GM23248 (cell line): ENCODE measurements at regions not wholly inside any gene's neighbourhood (a gene's known extent, or its start where the extent isn't known, plus 50 kb on each side); places are given as distances from the start of the nearest gene placed in this dataset.

ENCODE experiments used
- DNase-seq: peaks from one replicate; pipeline ENCODE4 v3.0.0-alpha.2; 2015
- H2AFZ ChIP-seq: fragments of 200-600 bp; sonication (generic); 2 replicates; pipeline ENCODE4 v1.6.1; 2016; ENCODE audit warnings: antibody characterized with exemption
- H3F3A ChIP-seq: fragments of 200-600 bp; sonication (generic); 2 replicates; pipeline ENCODE4 v1.6.1; 2016; ENCODE audit warnings: mild to moderate bottlenecking, antibody characterized with exemption, mixed run types; ENCODE audit not compliant: insufficient read depth
- H3K27ac ChIP-seq: fragments of 200-600 bp; sonication (generic); 2 replicates; pipeline ENCODE4 v1.5.1; 2016; ENCODE audit warnings: mild to moderate bottlenecking
- H3K27me3 ChIP-seq: fragments of 200-600 bp; sonication (generic); replicated peaks from 2 replicates; pipeline ENCODE4 v1.6.1; 2016; ENCODE audit warnings: mild to moderate bottlenecking; ENCODE audit not compliant: insufficient read depth
- H3K36me3 ChIP-seq: fragments of 200-600 bp; sonication (generic); 2 replicates; pipeline ENCODE4 v1.6.1; 2016; ENCODE audit warnings: low read depth, mild to moderate bottlenecking
- H3K4me1 ChIP-seq: fragments of 200-600 bp; sonication (generic); 2 replicates; pipeline ENCODE4 v1.6.1; 2016; ENCODE audit warnings: mild to moderate bottlenecking; ENCODE audit not compliant: insufficient read depth
- H3K4me2 ChIP-seq: fragments of 200-600 bp; sonication (generic); one replicate; pipeline ENCODE4 v1.6.1; 2016; ENCODE audit warnings: mild to moderate bottlenecking; ENCODE audit not compliant: unreplicated experiment
- H3K4me3 ChIP-seq: fragments of 200-600 bp; sonication (generic); 2 replicates; pipeline ENCODE4 v1.5.1; 2016; ENCODE audit warnings: mild to moderate bottlenecking
- H3K79me2 ChIP-seq: fragments of 200-600 bp; sonication (generic); 2 replicates; pipeline ENCODE4 v1.6.1; 2016; ENCODE audit warnings: mild to moderate bottlenecking; ENCODE audit not compliant: insufficient read depth
- H3K9ac ChIP-seq: fragments of 200-600 bp; sonication (generic); 2 replicates; pipeline ENCODE4 v1.6.1; 2016; ENCODE audit warnings: mild to moderate bottlenecking
- H3K9me2 ChIP-seq: fragments of 200-600 bp; sonication (generic); 2 replicates; pipeline ENCODE4 v1.6.1; 2016; ENCODE audit warnings: mixed run types, mild to moderate bottlenecking, moderate library complexity; ENCODE audit not compliant: insufficient read depth
- H3K9me3 ChIP-seq: fragments of 200-600 bp; sonication (generic); one replicate; pipeline ENCODE4 v1.6.1; 2017; ENCODE audit warnings: low read depth
- H4K20me1 ChIP-seq: fragments of 200-600 bp; sonication (generic); 2 replicates; pipeline ENCODE4 v1.6.0; 2016; ENCODE audit not compliant: insufficient read depth
- EZH2 ChIP-seq: fragments of 200-600 bp; sonication (generic); IDR thresholded peaks from 2 replicates; pipeline ENCODE4 v1.6.1; 2018; ENCODE audit warnings: antibody characterized with exemption, mild to moderate bottlenecking; ENCODE audit not compliant: insufficient read depth, poor library complexity, severe bottlenecking
- EZH2phosphoT487 ChIP-seq: fragments of 200-600 bp; sonication (generic); IDR thresholded peaks from 2 replicates; pipeline ENCODE4 v1.6.1; 2018; ENCODE audit warnings: antibody characterized with exemption, moderate library complexity, mild to moderate bottlenecking, low read depth; ENCODE audit not compliant: insufficient read depth
- WGBS, 2 experiments: methylation state at CpG; one replicate each; pipeline ENCODE4 v1.1.6; 2015 to 2017; ENCODE audit warnings: low lambda C conversion rate in 2 of 2, low coverage in 1 of 2; ENCODE audit errors: missing lambda C conversion rate in 2 of 2; 5-methylcytosine and 5-hydroxymethylcytosine counted together
- in situ Hi-C: fragments of 300-500 bp; cut with MboI; formaldehyde crosslinking; loops from 2 replicates; pipeline ENCODE4 v1.15.0; 2020

- WGBS, 2 experiments, result 47% methylated on average over 8 of the region's 8 CpGs
- H3K4me3 ChIP-seq, result no peak overlapping the region
- in situ Hi-C loops, result no loop called here
- no peaks in the 10 kb centered on the region for H3K4me1 ChIP-seq
- H3K36me3 ChIP-seq, result no peaks in the 10 kb centered on the region
- no peak overlapping the region for H3K27ac ChIP-seq
- H3K79me2 ChIP-seq, result no peaks in the 10 kb centered on the region
- H3K27me3 ChIP-seq, result no peaks in the 10 kb centered on the region
- no peaks in the 10 kb centered on the region for H3F3A ChIP-seq
- no peak for DNase-seq
- H3K4me2 ChIP-seq, result no peak overlapping the region
- TF ChIP-seq EZH2 (no peak), EZH2phosphoT487 (no peak)
- H3K9ac ChIP-seq, result no peak overlapping the region
- peaks cover 5% of the 10 kb centered on the region for H3K9me3 ChIP-seq
- no peak overlapping the region for H2AFZ ChIP-seq
- H4K20me1 ChIP-seq, result no peaks in the 10 kb centered on the region
- H3K9me2 ChIP-seq, result no peaks in the 10 kb centered on the region
Observed at GRCh38 chr2:120660056-120660694, 75.5 kb upstream of the GLI2 start.

GRCh38 chr2:120660771-120661459 lies 74.8 kb upstream of the GLI2 start:
- TF ChIP-seq EZH2, result no peak
- TF ChIP-seq EZH2phosphoT487, result no peak
- Histone ChIP-seq H3K9me2 (no peaks in the 10 kb centered on the region), H3F3A (no peaks in the 10 kb centered on the region), H3K4me2 (no peak overlapping the region), H3K4me1 (no peaks in the 10 kb centered on the region), H2AFZ (no peak overlapping the region), H3K79me2 (no peaks in the 10 kb centered on the region), H3K9me3 (peaks cover 5% of the 10 kb centered on the region), H3K4me3 (no peak overlapping the region), H3K27me3 (no peaks in the 10 kb centered on the region), H3K36me3 (no peaks in the 10 kb centered on the region), H3K27ac (no peak overlapping the region), H4K20me1 (no peaks in the 10 kb centered on the region), H3K9ac (no peak overlapping the region)
- WGBS, 2 experiments, result 40 to 48% methylated on average over 9 to 11 of the region's 11 CpGs
- no peak for DNase-seq
- in situ Hi-C loops, result no loop called here

DNA sequence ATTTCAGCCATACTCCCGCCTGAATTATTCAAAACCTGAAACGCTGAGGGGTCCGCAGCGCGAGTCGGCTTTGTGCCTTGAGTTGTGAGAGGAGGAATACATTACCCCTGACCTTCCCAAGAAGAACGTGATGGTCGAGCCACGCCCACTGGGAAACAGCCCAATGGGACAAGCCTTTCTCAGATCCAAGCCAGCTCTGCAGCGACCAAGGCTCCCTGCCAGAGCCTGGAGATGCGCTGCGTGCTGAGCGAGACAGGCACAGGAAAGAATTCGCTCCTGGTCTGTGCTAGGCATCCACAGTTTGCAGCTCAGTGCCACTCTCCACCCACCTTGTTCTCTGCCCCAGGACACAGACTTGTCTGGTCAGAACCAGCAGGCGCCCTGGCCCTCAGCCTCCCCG lies 74.1 kb upstream of the GLI2 start:
- Histone ChIP-seq H3K9me3 (peaks cover 5% of the 10 kb centered on the region), H3K27me3 (no peaks in the 10 kb centered on the region), H4K20me1 (no peaks in the 10 kb centered on the region), H3K4me1 (no peaks in the 10 kb centered on the region), H3K79me2 (no peaks in the 10 kb centered on the region), H2AFZ (no peak overlapping the region), H3K9me2 (no peaks in the 10 kb centered on the region), H3K4me2 (no peak overlapping the region), H3K4me3 (no peak overlapping the region), H3K9ac (no peak overlapping the region), H3K27ac (no peak overlapping the region), H3K36me3 (no peaks in the 10 kb centered on the region), H3F3A (no peaks in the 10 kb centered on the region)
- peak; percentile 35 for DNase-seq
- TF ChIP-seq EZH2phosphoT487, result no peak
- no peak for TF ChIP-seq EZH2
- in situ Hi-C loops, result no loop called here
- 15 to 16% methylated on average over 16 of the region's 16 CpGs for WGBS, 2 experiments

DNA sequence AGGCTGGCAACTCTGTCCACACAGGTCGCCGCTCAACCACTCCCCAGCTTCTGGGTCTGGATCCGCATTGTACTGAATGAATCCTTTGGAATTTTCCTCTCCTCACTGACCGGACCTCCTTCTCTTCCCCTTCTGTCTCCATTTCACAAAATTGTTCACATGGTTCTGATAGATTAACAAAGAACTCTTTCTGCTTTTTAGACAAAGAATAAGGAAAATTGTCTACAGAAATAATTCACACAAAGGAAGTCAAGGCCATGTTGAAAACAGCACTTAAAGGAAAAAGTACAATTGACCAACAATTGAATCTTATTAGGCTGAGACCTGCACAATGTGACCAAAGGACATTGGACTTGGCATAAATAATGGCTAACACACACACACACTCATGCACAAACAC lies 73.6 kb upstream of the GLI2 start:
- H3K4me1 ChIP-seq, result no peaks in the 10 kb centered on the region
- no peak overlapping the region for H2AFZ ChIP-seq
- in situ Hi-C loops, result no loop called here

More for the DNA sequence above, 73.6 kb upstream of the GLI2 start:
- WGBS, 2 experiments, result 85 to 88% methylated on average over 4 of the region's 4 CpGs
- Histone ChIP-seq H3K9me3 (peaks cover 5% of the 10 kb centered on the region), H3K9me2 (no peaks in the 10 kb centered on the region), H3K27me3 (no peaks in the 10 kb centered on the region), H3K4me3 (no peak overlapping the region), H3K9ac (no peak overlapping the region), H3K79me2 (no peaks in the 10 kb centered on the region), H3K4me2 (no peak overlapping the region), H3K36me3 (no peaks in the 10 kb centered on the region), H3F3A (no peaks in the 10 kb centered on the region), H4K20me1 (no peaks in the 10 kb centered on the region), H3K27ac (no peak overlapping the region)
- TF ChIP-seq EZH2 (no peak), EZH2phosphoT487 (no peak)
- DNase-seq, result no peak
